GM21825 (cell line): ENCODE measurements at regions not wholly inside any gene's neighbourhood (a gene's known extent, or its start where the extent isn't known, plus 50 kb on each side); places are given as distances from the start of the nearest gene placed in this dataset.

Source experiments
- ATAC-seq: cut with Tn5 transposase; IDR thresholded peaks from one replicate; pipeline ENCODE4 v1.9.1; 2021; ENCODE audit warnings: mild to moderate bottlenecking, moderate library complexity; ENCODE audit not compliant: unreplicated experiment

DNA sequence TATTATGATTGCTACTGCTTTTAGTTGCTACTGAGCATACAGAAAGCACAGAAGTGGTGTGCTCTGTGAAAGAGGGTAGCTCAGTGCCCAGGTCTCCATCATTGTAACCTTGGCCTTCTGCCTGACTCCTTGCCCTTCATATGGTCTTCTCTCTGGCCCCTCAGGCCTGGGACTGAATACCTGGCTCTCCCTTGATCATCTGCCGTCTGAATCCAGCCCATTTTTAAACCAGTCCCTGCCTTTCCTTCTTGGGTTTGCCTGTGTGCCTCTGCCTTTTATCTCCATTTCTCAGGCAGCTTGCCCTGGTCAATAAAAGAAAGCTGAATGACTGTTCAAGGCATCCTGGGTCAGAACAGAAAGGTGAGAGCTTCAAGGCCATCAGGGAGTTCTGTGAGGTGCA lies 109.1 kb upstream of the ZNF438 start:
- ATAC-seq: no peak

DNA sequence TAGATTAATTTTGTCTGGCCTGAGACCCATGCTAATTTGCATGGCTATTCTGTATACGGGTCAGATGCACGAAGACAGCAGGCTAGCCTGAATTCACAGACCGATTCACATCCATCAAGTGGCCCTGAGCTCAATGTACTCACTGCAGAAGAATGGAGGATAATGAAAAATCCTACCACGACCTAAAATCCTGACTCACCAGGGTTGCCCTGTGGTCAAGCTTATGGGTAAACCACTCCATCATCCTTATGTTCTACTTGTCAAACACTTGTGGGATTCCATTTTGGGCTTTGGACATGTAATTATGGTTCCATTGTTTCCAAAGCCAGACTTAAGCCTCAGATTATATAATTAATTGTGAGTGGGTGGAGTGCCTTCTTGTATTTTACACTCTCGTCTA lies 110.4 kb upstream of the ZNF438 start:
- no peak for ATAC-seq

DNA sequence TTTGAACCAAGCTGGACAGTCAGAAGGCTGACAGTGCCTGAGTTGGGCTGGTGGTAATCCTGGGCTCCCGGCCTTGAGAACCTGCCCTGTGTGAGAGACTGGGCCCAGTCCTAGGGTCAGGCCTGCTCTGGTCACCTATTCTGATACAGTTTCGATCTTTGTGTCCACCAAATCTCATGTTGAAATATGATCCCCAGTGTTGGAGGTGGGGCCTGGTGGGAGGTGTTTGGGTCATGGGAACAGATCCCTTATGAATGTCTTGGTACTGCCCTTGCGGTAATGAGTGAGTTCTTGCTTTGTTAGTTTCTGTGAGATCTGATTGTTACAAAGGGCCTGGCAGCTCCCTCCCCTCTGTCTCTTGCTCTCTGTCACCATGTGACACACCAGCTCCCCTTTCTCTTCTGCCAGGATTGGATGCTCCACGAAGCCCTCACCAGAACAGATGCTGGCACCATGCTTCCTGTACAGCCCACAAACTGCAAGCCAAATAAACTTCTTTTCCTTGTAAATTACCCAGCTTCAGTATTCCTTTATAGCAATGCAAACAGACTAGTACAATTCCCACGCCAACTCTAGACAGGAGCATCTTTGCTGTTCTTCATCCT lies 111.8 kb upstream of the ZNF438 start:
- no peak for ATAC-seq

DNA sequence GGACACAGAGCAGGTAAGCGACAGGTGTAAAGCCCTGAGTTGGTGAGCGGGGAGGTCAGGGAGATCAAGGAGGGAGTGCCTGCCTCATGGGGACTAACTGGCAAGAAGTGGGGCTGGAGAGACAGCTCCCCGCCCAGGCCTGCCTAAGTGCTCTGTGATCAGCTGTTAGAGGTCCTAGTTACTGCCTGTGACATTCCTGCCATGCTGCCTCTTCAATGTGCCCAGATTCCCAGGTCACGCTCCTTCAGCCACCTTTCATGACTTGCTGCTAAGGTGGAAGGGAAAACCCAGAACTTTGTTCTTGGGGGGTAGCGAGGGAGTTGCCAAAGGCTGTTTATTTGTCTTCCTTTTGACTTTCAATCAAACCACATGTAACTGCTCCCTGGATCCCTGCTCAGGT lies 114.3 kb upstream of the ZNF438 start:
- no peak for ATAC-seq

DNA sequence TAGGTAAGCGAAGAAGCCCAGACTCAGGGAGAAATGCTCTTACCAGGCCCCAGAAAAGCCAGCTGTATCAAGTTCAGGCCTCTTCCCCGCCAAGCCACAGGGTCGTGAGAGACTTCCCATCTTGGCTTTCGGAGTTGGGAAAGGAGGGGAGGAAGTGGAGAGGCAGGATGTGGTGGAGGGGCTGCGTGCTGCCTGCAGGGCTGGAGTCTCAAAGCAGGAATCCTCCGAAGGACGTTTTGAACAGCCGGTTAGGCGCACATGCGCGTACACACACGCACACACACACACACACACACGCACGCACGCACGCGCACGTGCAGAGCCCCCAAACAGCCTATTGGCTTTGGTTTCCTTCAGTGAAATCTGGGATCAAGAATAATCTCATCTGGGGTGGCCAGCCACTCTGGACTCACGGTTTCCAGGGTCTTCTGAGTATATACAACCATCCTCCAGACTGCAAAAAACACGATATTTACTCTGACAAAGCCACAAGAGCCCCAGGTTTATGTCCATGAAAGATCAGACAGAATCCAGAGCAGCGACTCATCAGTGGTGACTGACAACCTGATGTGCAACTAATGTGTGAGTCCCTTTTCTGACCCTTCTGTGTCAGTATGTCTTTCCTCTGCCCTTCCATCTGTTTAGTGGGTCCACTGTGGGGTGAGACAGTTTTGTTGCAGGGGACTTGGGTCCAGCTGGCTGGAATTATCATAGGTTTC lies 115.0 kb upstream of the ZNF438 start:
- ATAC-seq: no peak

DNA sequence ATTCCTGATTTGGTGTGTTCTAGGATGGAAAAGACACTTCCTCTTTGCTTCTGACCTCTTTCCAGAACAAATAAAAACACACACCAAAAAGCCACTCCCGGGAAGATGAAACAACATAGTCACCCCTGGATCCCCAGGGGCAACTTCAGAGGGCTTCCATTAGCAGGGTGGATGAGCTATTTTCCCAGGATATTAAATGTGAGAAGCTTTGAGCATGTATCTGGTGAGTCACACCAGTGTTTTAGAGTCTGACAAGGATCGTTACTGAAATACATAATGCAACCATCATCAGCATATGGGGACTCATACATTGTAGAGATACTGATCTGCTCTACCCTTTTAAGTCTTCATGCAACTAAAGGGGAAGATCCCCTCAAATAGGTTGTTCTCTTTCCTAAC lies 115.5 kb upstream of the ZNF438 start:
- ATAC-seq: no peak

DNA sequence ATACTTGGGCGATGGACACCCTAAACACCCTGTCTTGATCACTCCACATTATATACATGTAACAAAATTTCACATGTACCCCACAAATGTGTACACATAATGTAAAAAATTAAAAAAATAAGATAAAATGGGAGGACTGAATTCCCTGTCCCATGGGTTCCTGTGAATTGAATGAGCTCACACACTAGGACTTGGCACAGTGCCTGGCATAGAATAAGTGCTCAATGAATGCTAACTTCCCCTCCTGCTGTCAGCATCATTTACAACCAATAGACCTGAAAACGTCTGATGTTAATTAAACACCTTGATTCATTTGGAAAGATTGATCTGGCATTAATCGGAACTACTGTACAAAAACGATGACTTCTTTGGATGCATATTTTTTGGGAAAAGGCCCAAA lies 117.3 kb upstream of the ZNF438 start:
- no peak for ATAC-seq

DNA sequence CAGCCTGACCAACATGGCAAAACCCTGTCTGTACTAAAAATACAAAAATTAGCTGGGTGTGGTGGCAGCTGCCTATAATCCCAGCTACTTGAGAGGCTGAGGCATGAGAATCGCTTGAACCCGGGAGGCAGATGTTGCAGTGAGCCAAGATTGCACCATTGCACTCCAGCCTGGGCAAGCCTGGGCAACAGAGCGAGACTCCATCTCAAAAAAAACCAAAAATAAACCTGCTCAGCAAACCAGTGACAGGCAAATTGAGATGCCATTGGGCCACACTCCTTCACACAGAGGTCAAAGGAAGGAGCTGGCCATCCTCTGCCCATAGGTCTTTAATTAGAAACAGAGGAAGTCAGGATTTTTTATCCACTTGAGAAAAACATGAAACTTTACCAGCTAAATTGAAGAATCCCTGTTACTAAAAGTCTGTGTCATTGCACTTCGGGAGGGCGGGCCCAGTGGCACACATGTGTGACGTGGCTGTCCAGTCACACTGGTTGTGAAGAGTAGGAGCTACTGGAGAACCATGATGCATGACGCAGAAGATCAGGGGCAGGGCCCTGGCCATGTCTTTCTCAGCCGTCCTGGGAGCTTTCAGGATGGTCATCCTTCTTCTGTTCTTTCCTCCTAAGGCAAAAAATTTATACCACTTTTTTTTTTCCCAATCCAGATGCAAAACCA lies 118.3 kb upstream of the ZNF438 start:
- ATAC-seq: no peak

DNA sequence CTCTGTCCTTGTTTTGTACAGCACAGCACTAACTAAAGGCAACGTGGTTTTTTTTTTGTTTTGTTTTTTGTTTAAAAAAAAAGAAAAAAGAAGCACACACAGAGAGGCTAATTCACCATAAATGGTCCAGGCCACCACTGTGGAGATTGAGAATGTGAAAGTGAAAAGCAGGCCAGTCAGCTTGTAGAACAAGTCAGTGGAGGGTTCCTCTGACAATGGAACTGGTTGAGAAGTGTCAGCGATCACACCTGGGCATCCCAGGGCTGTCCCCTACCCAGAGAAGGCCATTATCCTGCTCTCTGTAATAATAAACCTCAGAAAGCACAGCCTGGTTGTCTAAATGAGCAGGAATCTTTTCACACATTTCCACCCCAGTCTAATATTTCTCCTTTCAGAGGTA lies 119.6 kb upstream of the ZNF438 start:
- no peak for ATAC-seq

DNA sequence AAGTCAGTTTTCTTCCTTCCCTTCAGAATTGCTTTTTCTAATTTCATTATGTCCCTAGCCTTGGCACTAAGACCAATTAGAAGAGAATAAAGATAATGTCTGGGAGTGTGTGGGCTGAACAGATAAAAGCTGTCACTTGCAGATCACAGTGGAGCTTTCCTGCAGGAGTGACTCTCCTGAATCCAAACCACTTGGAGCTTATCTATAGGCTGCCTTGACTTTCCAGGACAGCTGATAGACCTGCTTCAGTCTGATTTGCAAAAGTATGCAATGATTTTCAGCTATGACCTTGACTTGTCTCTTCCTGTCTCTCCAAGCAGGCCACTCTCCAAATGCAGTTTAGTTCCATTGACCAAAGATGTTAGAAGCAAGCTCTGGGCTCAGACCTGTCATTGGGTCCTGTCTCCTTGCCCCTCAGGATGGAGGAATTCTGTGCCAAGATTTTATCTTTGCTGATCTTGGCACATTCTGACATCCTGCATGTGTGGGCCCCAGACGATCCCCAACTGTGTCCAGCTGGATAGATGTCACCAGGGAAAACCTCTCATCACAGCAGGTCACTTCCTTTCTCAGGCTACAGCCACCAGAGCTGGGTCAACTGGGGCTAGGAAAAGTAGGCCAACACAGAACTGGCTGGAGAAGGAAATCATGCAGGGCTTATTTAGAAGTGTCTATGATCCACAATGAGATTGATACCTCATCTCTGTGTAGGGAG lies 120.9 kb upstream of the ZNF438 start:
- ATAC-seq: no peak

DNA sequence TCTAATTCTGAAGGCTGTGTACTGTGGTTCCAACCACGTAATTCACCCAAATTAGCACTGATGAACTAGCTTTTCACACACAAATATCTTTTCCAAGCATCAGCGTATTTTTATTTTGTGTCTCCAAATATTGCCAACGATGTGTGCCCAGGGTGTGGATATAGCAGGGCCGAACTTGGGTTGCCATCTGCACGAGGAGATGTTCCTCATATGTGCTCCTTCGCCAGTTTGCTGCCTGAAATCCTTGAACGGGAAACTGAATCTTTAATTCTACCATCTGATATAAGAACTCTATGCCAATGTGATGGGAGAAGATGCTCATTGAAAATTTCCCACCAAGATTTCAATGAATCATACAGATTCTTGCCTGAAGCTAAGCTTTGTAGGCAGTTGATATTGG lies 121.5 kb upstream of the ZNF438 start:
- ATAC-seq: no peak

DNA sequence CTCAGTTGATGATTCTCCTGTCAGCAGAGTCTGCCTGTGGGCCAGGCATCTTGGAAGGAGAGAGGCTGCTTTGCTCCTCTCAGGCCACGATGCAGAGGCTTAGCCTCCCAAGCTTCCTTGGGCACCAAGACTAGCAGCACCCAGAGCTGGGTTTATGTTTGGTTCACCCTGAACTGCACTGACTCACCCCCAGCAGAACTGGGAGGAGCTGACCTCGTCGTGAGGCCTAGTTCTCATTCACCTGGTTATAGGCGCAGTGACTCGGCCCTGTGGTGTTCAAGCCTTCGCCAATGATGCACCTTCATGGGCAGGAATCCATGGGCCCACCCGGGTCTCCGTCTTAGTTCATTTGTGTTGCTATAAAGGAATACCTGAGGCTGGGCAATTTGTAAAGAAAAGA lies 122.0 kb upstream of the ZNF438 start:
- ATAC-seq: no peak

DNA sequence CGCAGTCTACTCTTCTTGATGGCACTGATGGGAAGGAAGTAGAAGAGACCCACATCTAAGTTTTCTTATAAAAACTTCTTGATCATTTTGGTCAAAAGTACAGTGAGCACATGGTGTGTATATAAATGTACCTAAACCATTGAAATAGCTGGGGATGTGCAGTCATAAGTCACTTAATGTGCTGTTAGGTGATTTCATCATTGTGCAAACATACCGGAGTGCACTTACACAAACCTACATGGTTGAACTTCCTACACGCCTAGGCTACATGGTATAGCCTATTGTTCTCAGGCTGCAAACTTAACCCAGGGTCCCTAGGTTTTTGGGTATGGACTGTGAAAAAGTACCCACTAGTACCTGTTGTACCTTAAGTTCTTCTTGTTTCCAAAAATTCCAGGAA lies 123.3 kb upstream of the ZNF438 start:
- ATAC-seq: no peak

DNA sequence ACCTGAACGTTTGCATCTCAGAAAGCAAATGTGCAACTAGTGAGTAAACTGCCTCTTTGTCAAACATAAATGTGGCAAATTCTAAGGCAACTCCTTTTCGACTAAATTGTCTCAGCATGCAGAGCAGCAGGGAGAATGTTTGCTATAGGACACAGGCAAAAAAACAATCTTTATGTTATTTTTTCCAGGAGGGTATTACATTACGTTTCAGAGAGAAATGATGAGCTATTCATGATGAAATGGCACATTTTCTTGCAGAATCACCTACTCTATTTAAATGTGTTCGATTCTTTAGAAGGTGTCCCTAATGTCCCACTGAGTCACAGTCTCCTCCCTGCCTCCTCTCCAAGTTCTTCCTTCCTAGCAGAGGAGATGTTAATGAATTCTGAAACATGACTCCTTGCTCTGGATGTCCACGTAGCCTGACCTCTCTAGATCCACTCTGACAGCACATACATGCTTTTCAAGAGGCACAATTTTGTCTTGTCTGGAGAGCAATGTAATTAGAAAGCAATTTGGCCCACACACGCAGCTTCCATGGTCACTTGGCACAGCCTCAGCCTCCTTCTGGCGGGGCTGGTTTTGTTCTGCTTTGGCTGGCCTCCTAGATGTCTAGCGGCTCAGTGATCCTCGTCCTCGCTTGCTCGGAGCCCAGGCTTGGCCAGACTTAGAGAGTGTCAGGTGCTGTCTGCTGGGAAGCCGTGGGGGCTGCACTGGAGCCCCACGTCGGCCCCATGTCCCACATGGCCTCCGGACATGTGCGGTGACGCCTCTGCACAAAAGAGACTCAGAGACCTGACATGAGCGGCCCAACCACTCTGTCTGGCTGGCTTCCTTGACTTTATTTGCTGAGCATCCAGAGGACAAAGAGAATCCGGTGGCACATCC lies 125.7 kb upstream of the ZNF438 start:
- ATAC-seq: no peak

DNA sequence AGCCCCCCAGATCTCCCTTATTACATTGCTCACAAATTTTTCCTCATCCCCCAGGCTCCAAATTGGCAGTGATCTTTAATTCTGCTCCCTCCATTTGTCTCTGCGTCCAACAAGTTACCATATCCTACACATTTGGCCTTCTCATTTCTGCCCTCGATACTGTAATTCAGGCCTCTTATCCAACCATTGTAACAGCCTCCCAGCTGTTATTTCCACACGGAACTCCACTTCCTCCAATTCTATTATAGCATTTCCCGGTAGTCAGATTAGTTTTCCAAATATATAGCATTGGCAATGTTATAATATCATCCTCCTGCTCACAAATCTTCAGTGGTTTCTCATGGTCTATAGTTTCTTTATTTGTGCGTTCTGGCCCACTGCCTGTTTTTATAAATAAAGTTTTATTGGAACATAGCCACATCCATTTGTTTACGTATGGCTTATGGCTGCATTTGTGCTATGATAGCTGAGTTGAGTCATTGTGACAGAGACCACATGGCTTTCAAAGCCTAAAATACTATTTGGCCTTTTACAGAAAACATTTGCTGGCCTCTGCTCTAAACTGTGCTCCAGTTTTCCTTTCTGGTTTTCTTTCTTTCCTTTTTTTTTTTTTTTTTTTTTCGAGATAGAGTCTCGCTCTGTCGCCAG lies 126.5 kb upstream of the ZNF438 start:
- ATAC-seq: no peak

DNA sequence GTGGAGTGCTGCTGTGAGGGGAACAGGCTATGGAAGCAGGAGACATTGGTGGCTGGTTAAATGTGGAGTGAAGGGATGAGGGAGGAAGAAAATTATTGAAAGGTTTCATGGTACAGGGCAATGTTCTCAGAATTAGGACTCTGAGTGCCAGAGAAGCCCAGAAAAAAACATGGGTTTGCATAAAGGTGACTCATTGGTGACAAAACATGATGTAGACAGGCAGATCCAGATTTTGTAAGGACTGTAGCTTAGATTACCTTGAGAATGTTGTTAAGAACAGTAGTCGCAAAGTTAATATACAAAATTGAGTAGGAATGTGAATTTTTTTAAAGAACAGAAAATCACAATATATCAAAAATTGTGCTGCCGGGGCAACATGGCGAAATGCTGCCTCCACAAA lies 134.9 kb upstream of the ZNF438 start:
- no peak for ATAC-seq

DNA sequence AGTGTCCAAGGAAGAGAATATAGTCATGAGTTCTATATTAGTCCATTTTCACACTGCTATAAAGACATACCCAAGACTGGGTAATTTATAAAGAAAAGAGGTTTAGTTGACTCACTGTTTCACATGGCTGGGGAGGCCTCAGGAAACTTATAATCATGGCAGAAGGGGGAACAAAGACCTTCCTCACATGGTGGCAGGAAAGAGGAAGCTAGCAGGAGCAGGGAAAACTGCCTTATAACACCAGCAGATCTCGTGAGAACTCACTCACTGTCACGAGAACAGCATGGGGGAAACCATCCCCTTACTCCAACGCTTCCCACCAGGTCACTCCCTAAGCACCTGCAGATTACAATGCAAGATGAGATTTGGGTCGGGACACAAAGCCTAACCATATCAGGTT lies 139.0 kb upstream of the ZNF438 start:
- ATAC-seq: no peak

DNA sequence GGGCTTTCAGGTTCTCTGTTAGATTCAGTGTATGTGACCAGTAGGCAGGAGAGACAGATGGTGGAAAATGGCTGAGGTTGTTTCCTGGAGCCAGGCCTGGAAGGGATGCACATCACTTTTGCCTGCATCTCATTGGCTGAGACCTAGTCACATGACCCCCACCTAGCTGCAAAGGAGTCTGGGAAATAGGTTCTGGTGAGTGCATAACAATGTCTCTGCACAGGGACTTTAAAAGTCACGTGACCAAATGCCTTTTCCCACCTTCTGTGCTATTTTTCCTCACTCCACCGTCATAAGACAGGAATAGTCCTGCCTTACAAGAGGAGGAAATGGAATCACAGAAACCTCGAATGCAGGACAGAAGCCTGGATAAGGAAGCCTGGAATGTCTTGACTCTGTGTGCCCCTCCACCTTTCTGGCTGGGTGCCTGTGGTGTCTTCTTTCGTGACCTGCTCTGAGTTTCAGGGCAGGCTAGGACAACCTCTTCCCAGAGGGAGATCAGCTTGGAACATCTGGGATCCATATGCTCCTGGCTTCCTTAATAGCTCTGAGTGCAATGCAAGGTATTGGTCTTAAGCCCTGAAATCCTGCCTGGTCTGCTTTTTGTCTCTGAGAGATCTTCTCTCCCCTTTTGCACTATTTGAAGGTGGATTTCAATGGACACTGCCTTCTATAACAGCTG lies 139.9 kb upstream of the ZNF438 start:
- ATAC-seq: no peak

DNA sequence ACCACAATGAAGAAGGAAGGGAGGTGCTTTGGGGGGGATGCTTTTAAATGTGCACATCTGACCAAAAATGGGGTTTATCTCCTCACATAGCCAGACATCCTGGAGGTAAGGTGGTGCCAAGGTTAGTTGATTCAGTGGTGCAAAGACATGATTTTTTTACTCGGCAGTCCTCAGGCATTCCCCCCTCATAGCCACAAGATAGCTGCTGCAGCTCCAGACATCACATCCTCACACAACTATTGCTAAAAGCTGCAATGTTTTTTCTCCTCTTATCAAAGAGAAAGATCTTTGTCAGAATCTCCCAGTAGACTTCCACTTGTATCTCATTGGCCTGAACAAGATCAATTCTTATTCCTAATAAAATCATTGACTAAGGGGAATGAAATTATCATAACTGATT lies 141.3 kb upstream of the ZNF438 start:
- no peak for ATAC-seq

DNA sequence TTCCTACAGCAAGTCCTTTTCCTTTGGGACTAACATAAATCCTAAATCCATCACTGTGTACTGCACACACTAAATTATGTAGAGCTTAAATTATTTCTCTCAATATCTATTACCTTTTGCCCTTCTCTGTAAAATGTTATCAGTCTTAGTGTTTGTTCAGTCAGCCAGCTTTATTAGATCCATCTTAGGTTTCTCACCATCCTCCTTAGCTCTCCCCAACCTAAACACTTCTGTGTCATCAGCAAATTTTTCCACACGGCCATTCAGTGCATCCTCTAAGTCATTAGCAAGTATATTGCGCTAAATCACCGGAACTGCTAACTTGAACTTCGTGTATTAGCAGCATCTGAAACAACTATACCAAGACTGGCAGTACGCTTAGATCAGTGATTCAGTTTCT lies 142.1 kb upstream of the ZNF438 start:
- no peak for ATAC-seq
